Osteoblast (primary cell): ENCODE measurements at regions not wholly inside any gene's neighbourhood (a gene's known extent, or its start where the extent isn't known, plus 50 kb on each side); places are given as distances from the start of the nearest gene placed in this dataset.

Experiments used
- DNase-seq: peaks from one replicate; pipeline ENCODE4 v3.0.0; 2011; ENCODE audit warnings: low spot score, mixed read lengths; ENCODE audit not compliant: insufficient read length; ENCODE audit errors: missing footprints
- H2AFZ ChIP-seq: 2 replicates; pipeline ENCODE4 v1.6.0; 2011; ENCODE audit warnings: mild to moderate bottlenecking, low read length
- H3K27ac ChIP-seq: 2 replicates; pipeline ENCODE4 v1.5.1; 2011; ENCODE audit warnings: mild to moderate bottlenecking, low read depth, low read length, moderate library complexity
- H3K27me3 ChIP-seq: 2 replicates; pipeline ENCODE4 v1.6.0; 2012; ENCODE audit warnings: mild to moderate bottlenecking, control low read depth, inconsistent platforms, low read length, moderate library complexity; ENCODE audit not compliant: insufficient read depth
- H3K36me3 ChIP-seq: 2 replicates; pipeline ENCODE4 v1.5.1; 2011; ENCODE audit warnings: mild to moderate bottlenecking, low read length, control low read depth, moderate library complexity; ENCODE audit not compliant: insufficient read depth
- H3K4me1 ChIP-seq: 2 replicates; pipeline ENCODE4 v1.5.1; 2011; ENCODE audit warnings: mild to moderate bottlenecking, low read length, control low read depth, moderate library complexity; ENCODE audit not compliant: insufficient read depth
- H3K4me2 ChIP-seq: 2 replicates; pipeline ENCODE4 v1.6.0; 2011; ENCODE audit warnings: mild to moderate bottlenecking, low read length; ENCODE audit not compliant: insufficient read depth
- H3K4me3 ChIP-seq: fragments of 200-600 bp; sonication (generic); 3 replicates; pipeline ENCODE4 v1.5.1; 2012; ENCODE audit warnings: mild to moderate bottlenecking, low read length, inconsistent platforms; ENCODE audit not compliant: insufficient read depth
- H3K79me2 ChIP-seq: 2 replicates; pipeline ENCODE4 v1.6.0; 2012; ENCODE audit warnings: mild to moderate bottlenecking, low read length, control low read depth, inconsistent platforms; ENCODE audit not compliant: insufficient read depth
- H3K9me3 ChIP-seq: 2 replicates; pipeline ENCODE4 v1.5.1; 2011; ENCODE audit warnings: low read depth, low read length, control low read depth
- H4K20me1 ChIP-seq: 2 replicates; pipeline ENCODE4 v1.6.0; 2012; ENCODE audit warnings: mild to moderate bottlenecking, low read length, control low read depth; ENCODE audit not compliant: insufficient read depth
- TF ChIP-seq, protein P1 (sequence below): IDR thresholded peaks from 2 replicates; pipeline ENCODE4 v1.5.1; 2011; ENCODE audit warnings: mild to moderate bottlenecking, low read depth, low read length, moderate library complexity; ENCODE audit errors: extremely low read depth

- Histone ChIP-seq H3K27me3 (no peaks in the 10 kb centered on the region), H3K36me3 (no peaks in the 10 kb centered on the region), H3K4me1 (no peaks in the 10 kb centered on the region), H4K20me1 (no peaks in the 10 kb centered on the region), H3K79me2 (no peaks in the 10 kb centered on the region), H3K27ac (no peak overlapping the region), H3K4me2 (no peak overlapping the region), H3K9me3 (no peaks in the 10 kb centered on the region), H2AFZ (no peak overlapping the region), H3K4me3 (no peak overlapping the region)
- no peak for DNase-seq
- TF ChIP-seq, protein P1, sequence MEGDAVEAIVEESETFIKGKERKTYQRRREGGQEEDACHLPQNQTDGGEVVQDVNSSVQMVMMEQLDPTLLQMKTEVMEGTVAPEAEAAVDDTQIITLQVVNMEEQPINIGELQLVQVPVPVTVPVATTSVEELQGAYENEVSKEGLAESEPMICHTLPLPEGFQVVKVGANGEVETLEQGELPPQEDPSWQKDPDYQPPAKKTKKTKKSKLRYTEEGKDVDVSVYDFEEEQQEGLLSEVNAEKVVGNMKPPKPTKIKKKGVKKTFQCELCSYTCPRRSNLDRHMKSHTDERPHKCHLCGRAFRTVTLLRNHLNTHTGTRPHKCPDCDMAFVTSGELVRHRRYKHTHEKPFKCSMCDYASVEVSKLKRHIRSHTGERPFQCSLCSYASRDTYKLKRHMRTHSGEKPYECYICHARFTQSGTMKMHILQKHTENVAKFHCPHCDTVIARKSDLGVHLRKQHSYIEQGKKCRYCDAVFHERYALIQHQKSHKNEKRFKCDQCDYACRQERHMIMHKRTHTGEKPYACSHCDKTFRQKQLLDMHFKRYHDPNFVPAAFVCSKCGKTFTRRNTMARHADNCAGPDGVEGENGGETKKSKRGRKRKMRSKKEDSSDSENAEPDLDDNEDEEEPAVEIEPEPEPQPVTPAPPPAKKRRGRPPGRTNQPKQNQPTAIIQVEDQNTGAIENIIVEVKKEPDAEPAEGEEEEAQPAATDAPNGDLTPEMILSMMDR = no peak
These were observed 415.8 kb upstream of the PCDH9 start for GRCh38 chr13:67645874-67646467.

GRCh38 chr13:67643516-67644055, 413.4 kb upstream of the PCDH9 start:
- H3K27ac ChIP-seq = no peak overlapping the region
- H3K36me3 ChIP-seq = no peaks in the 10 kb centered on the region

GRCh38 chr13:67642657-67643056, 412.5 kb upstream of the PCDH9 start:
- Histone ChIP-seq H3K27me3 (no peaks in the 10 kb centered on the region), H3K9me3 (no peaks in the 10 kb centered on the region), H3K79me2 (no peaks in the 10 kb centered on the region), H3K36me3 (no peaks in the 10 kb centered on the region), H3K27ac (no peak overlapping the region), H3K4me1 (no peaks in the 10 kb centered on the region), H4K20me1 (no peaks in the 10 kb centered on the region), H2AFZ (no peak overlapping the region), H3K4me3 (no peak overlapping the region), H3K4me2 (no peak overlapping the region)
- TF ChIP-seq, protein P1 = no peak
- DNase-seq = no peak

More at GRCh38 chr13:67643516-67644055, 413.4 kb upstream of the PCDH9 start:
- no peaks in the 10 kb centered on the region for H3K4me1 ChIP-seq
- H2AFZ ChIP-seq = no peak overlapping the region
- H3K27me3 ChIP-seq = no peaks in the 10 kb centered on the region
- no peaks in the 10 kb centered on the region for H4K20me1 ChIP-seq
- no peaks in the 10 kb centered on the region for H3K79me2 ChIP-seq
- no peak for DNase-seq
- H3K4me2 ChIP-seq = no peak overlapping the region
- TF ChIP-seq, protein P1 = no peak
- no peaks in the 10 kb centered on the region for H3K9me3 ChIP-seq
- no peak overlapping the region for H3K4me3 ChIP-seq

GRCh38 chr13:67635754-67636153, 405.6 kb upstream of the PCDH9 start:
- Histone ChIP-seq H3K4me1 (no peaks in the 10 kb centered on the region), H3K27me3 (no peaks in the 10 kb centered on the region), H3K27ac (no peak overlapping the region), H2AFZ (no peak overlapping the region), H3K4me2 (no peak overlapping the region), H3K9me3 (no peaks in the 10 kb centered on the region), H3K36me3 (no peaks in the 10 kb centered on the region), H4K20me1 (no peaks in the 10 kb centered on the region), H3K79me2 (no peaks in the 10 kb centered on the region), H3K4me3 (no peak overlapping the region)
- DNase-seq = no peak
- TF ChIP-seq, protein P1 = no peak
